K562 (cell line): ENCODE measurements at regions not wholly inside any gene's neighbourhood (a gene's known extent, or its start where the extent isn't known, plus 50 kb on each side); places are given as distances from the start of the nearest gene placed in this dataset.

Experiments used
- ATAC-seq: fragments of 200-7000 bp; cut with Tn5 transposase; 3 replicates; pipeline ENCODE4 v1.9.1; 2020; ENCODE audit warnings: moderate library complexity
- BruUV-seq: library from RNA; stranded (reverse); fragments of 400-500 nt; replicated peaks from 2 replicates; lab custom pipeline; 2021; lab: Mats Ljungman, UMichigan
- CTCF ChIA-PET: fragments of 300-600 bp; formaldehyde crosslinking; extraction: SDS; loops from one replicate; lab custom pipeline; 2021; ENCODE audit warnings: low intra/inter-chr PET ratio; lab: Yijun Ruan, JAX
- POLR2A ChIA-PET: fragments of 300-600, 350-650 bp; sonication (Branson Sonifier 250); formaldehyde crosslinking; extraction: SDS; loops from one replicate; lab custom pipeline; 2021; ENCODE audit warnings: antibody characterized with exemption, inconsistent platforms; lab: Yijun Ruan, JAX
- DNase-seq, 4 experiments: peaks; one replicate each; pipeline versions ENCODE4 v3.0.0 to v3.0.0-alpha.2; 2011 to 2018; ENCODE audit warnings: low spot score in 3 of 4, mixed read lengths in 3 of 4; ENCODE audit errors: extremely low read depth in 1 of 4
- FAIRE-seq: peaks from 2 replicates; lab custom pipeline; 2011; peaks lifted over from hg19 to GRCh38; lab: Jason Lieb, UNC
- H2AFZ ChIP-seq: 2 replicates; pipeline ENCODE4 v1.6.0; 2011; ENCODE audit warnings: low read depth, low read length, control low read depth, inconsistent platforms
- H3K27ac ChIP-seq: fragments of 200-600 bp; 3 replicates; pipeline ENCODE4 v1.8.0; 2011; ENCODE audit warnings: low read depth, mild to moderate bottlenecking, control low read depth, inconsistent platforms, low read length, moderate library complexity, mixed read lengths; ENCODE audit errors: extremely low read depth
- H3K27me3 ChIP-seq, 2 experiments: fragments of 300-600 bp in 1 of 2; 2 replicates in 1 of 2; 3 replicates in 1 of 2; pipeline versions ENCODE4 v1.6.0 to v1.8.0; 2011; ENCODE audit warnings: inconsistent platforms in 2 of 2, low read length in 2 of 2, mild to moderate bottlenecking in 1 of 2, mixed read lengths in 1 of 2, moderate library complexity in 1 of 2; ENCODE audit not compliant: control insufficient read depth in 2 of 2, insufficient read depth in 2 of 2
- H3K36me3 ChIP-seq: fragments of 300-600 bp; 3 replicates; pipeline ENCODE4 v1.8.0; 2011; ENCODE audit warnings: mild to moderate bottlenecking, low read length, inconsistent platforms; ENCODE audit not compliant: control insufficient read depth, insufficient read depth
- H3K4me1 ChIP-seq, 2 experiments: fragments of 200-600 bp in 1 of 2; replicated peaks in 1 of 2; 2 replicates in 1 of 2; 3 replicates in 1 of 2; pipeline versions ENCODE4 v1.5.1 to v1.8.0; 2011; ENCODE audit warnings: inconsistent platforms in 2 of 2, low read length in 2 of 2, mild to moderate bottlenecking in 1 of 2, mixed read lengths in 1 of 2, moderate library complexity in 1 of 2; ENCODE audit not compliant: control insufficient read depth in 2 of 2, insufficient read depth in 2 of 2
- H3K4me2 ChIP-seq: 2 replicates; pipeline ENCODE4 v1.6.1; 2011; ENCODE audit warnings: low read length, control low read depth, inconsistent platforms, mixed read lengths; ENCODE audit not compliant: insufficient read depth
- H3K4me3 ChIP-seq: fragments of 200-600 bp; sonication (generic), shearing (Covaris generic); 2 replicates; pipeline ENCODE4 v1.5.1; 2016; ENCODE audit warnings: control low read depth, inconsistent platforms
- H3K79me2 ChIP-seq: fragments of 200-600 bp; 3 replicates; pipeline ENCODE4 v1.8.0; 2011; ENCODE audit warnings: low read length, inconsistent platforms; ENCODE audit not compliant: control insufficient read depth, insufficient read depth
- H3K9ac ChIP-seq, 2 experiments: 2 replicates each; pipeline versions ENCODE4 v1.6.0 to v1.6.1; 2011; ENCODE audit warnings: low read depth in 2 of 2, low read length in 2 of 2, control low read depth in 1 of 2, inconsistent platforms in 1 of 2, mild to moderate bottlenecking in 1 of 2, mixed read lengths in 1 of 2; ENCODE audit not compliant: insufficient read depth in 1 of 2
- H3K9me1 ChIP-seq: one replicate; pipeline ENCODE4 v1.6.0; 2011; ENCODE audit warnings: inconsistent platforms, mild to moderate bottlenecking, low read length, moderate library complexity; ENCODE audit not compliant: control insufficient read depth, insufficient read depth
- H3K9me3 ChIP-seq: replicated peaks from 2 replicates; pipeline ENCODE4 v1.5.1; 2011; ENCODE audit warnings: low read depth, low read length, inconsistent platforms; ENCODE audit not compliant: control insufficient read depth, insufficient read depth
- H4K20me1 ChIP-seq: replicated peaks from 2 replicates; pipeline ENCODE4 v1.6.1; 2011; ENCODE audit warnings: low read length, inconsistent platforms, mixed read lengths; ENCODE audit not compliant: control insufficient read depth, insufficient read depth
- ESRRA ChIP-seq: fragments of 450-650 bp; IDR thresholded peaks from 2 replicates; pipeline ENCODE4 v1.6.1; 2014; ENCODE audit warnings: low read depth, mild to moderate bottlenecking, moderate library complexity, borderline replicate concordance
- HDAC1 ChIP-seq, 2 experiments: fragments of 450-650 bp; IDR thresholded peaks; 2 replicates each; pipeline ENCODE4 v1.6.1; 2016 to 2017; ENCODE audit warnings: inconsistent platforms in 1 of 2, mild to moderate bottlenecking in 1 of 2, moderate library complexity in 1 of 2
- HNRNPH1 ChIP-seq: fragments of 200-400 bp; formaldehyde crosslinking; optimal IDR thresholded peaks from 2 replicates; pipeline ENCODE3; 2017; ENCODE audit warnings: low read depth, mild to moderate bottlenecking, low read length, moderate library complexity
- MAX ChIP-seq: sonication (generic); formaldehyde crosslinking; IDR thresholded peaks from 2 replicates; pipeline ENCODE4 v1.9.0; 2022; ENCODE audit warnings: mild to moderate bottlenecking, missing genetic modification reagents
- PHB2 ChIP-seq: fragments of 450-650 bp; IDR thresholded peaks from 2 replicates; pipeline ENCODE4 v1.6.1; 2017; ENCODE audit warnings: low read depth
- PRPF4 ChIP-seq: fragments of 200-400 bp; formaldehyde crosslinking; IDR thresholded peaks from one replicate; pipeline ENCODE4 v1.6.1; 2017; ENCODE audit warnings: low read length, low read depth, mild to moderate bottlenecking; ENCODE audit not compliant: insufficient read depth, poor library complexity, severe bottlenecking
- SAP30 ChIP-seq: fragments of 200-600 bp; sonication (generic); IDR thresholded peaks from 2 replicates; pipeline ENCODE4 v1.6.1; 2012; ENCODE audit warnings: borderline replicate concordance, low read depth, mild to moderate bottlenecking, moderate library complexity, low read length, control low read depth, inconsistent platforms; ENCODE audit not compliant: insufficient read depth, poor library complexity, severe bottlenecking
- STAT5A ChIP-seq: IDR thresholded peaks from 2 replicates; pipeline ENCODE4 v1.6.1; 2012; ENCODE audit warnings: low read length, inconsistent platforms, borderline replicate concordance
- SUPT5H ChIP-seq: fragments of 450-650 bp; IDR thresholded peaks from 2 replicates; pipeline ENCODE4 v1.6.1; 2016
- TGIF2 ChIP-seq: sonication (generic); formaldehyde crosslinking; IDR thresholded peaks from 2 replicates; pipeline ENCODE4 v1.8.1; 2022; ENCODE audit warnings: mild to moderate bottlenecking, missing genetic modification reagents, moderate library complexity
- TOE1 ChIP-seq, 2 experiments: fragments of 450-650 bp in 1 of 2; sonication (generic) in 1 of 2; formaldehyde crosslinking in 1 of 2; IDR thresholded peaks; 2 replicates each; pipeline versions ENCODE4 v1.7.1 to v1.8.0; 2016 to 2022; ENCODE audit warnings: borderline replicate concordance in 2 of 2, mild to moderate bottlenecking in 2 of 2, antibody characterized with exemption in 1 of 2, inconsistent platforms in 1 of 2, low read depth in 1 of 2, missing genetic modification reagents in 1 of 2, moderate library complexity in 1 of 2
- TRIM28 ChIP-seq: fragments of 450-650 bp; IDR thresholded peaks from 2 replicates; pipeline ENCODE4 v1.6.1; 2017
- ZNF3 ChIP-seq: fragments of 250-450 bp; sonication (Bioruptor Pico); IDR thresholded peaks from 2 replicates; pipeline ENCODE4 v1.5.0; 2021; ENCODE audit warnings: mild to moderate bottlenecking, moderate library complexity
- ZNF79 ChIP-seq: fragments of 250-450 bp; sonication (Bioruptor Pico); IDR thresholded peaks from 2 replicates; pipeline ENCODE4 v1.4.0; 2020; ENCODE audit warnings: low read depth, mild to moderate bottlenecking, moderate library complexity
- WGBS: fragments of 100-300 bp; shearing (Covaris generic); methylation state at CpG from one replicate; pipeline ENCODE4 v1.1.6; 2016; ENCODE audit warnings: low coverage, mixed read lengths; ENCODE audit not compliant: insufficient coverage; ENCODE audit errors: missing lambda C conversion rate; 5-methylcytosine and 5-hydroxymethylcytosine counted together
- in situ Hi-C: fragments of 300-500 bp; cut with MboI; formaldehyde crosslinking; loops from 4 replicates; pipeline ENCODE4 v1.15.0; 2018; ENCODE audit warnings: inconsistent platforms, mixed read lengths
- intact Hi-C: fragments of 100-400 bp; cut with micrococcal nuclease; formaldehyde crosslinking; loops from 2 replicates; pipeline ENCODE4 v1.14.2; 2022

- H3K4me1 ChIP-seq: no peaks in the 10 kb centered on the region
- no peak overlapping the region for H3K4me3 ChIP-seq
- DNase-seq (no peak), ATAC-seq (no peak), FAIRE-seq (no peak)
- no peaks in the 10 kb centered on the region for H4K20me1 ChIP-seq
- H3K9me3 ChIP-seq: no peaks in the 10 kb centered on the region
- no peak overlapping the region for H2AFZ ChIP-seq
- H3K27ac ChIP-seq: no peak overlapping the region
- no peaks in the 10 kb centered on the region for H3K79me2 ChIP-seq
- H3K9me1 ChIP-seq: no peaks in the 10 kb centered on the region
- ChIA-PET POLR2A (no interaction called here), CTCF (no interaction called here)
- TF ChIP-seq SUPT5H (no peak), ESRRA (no peak), HNRNPH1 (no peak), ZNF3 (CRISPR knock-in tag) (no peak), ZNF79 (CRISPR knock-in tag) (no peak), TGIF2 (no peak), SAP30 (no peak), PHB2 (no peak), TRIM28 (no peak), TOE1 (IDR thresholded peaks at IDR 0.05; ENCODE audit: borderline replicate concordance) (no peak), TOE1 (CRISPR knock-in tag; IDR thresholded peaks at IDR 0.05; ENCODE audit: borderline replicate concordance, low read depth) (no peak), STAT5A (no peak), MAX (CRISPR knock-in tag) (no peak), HDAC1 (IDR thresholded peaks at IDR 0.05) (no peak), PRPF4 (no peak)
- no peak overlapping the region for H3K4me2 ChIP-seq
- H3K9ac ChIP-seq: no peak overlapping the region
- in situ Hi-C loops: no loop called here
- no peaks in the 10 kb centered on the region for H3K36me3 ChIP-seq
- WGBS: 0% methylated on average over 2 of the region's 2 CpGs
- intact Hi-C loops: no loop called here
- H3K27me3 ChIP-seq: no peaks in the 10 kb centered on the region
- no TSS peak for BruUV-seq
Measured at GRCh38 chr1:60740154-60740553, 342.2 kb upstream of the NFIA start.
